BLaER1 treated with 17β-estradiol and CSF1 and Interleukin-3, amounts not matched to agents 10 nM and 100 nM (cell line): ENCODE measurements at regions not wholly inside any gene's neighbourhood (a gene's known extent, or its start where the extent isn't known, plus 50 kb on each side); places are given as distances from the start of the nearest gene placed in this dataset.

ENCODE experiments used
- H3K27ac ChIP-seq, 11 experiments: shearing (Covaris generic); formaldehyde crosslinking; 2 replicates each; pipeline ENCODE4 v1.8.1; 2022
- H3K27me3 ChIP-seq, 11 experiments: shearing (Covaris generic); formaldehyde crosslinking; 2 replicates each; pipeline ENCODE4 v1.8.1; 2022
- H3K36me3 ChIP-seq, 11 experiments: shearing (Covaris generic); formaldehyde crosslinking; 2 replicates each; pipeline ENCODE4 v1.8.1; 2022
- H3K4me1 ChIP-seq, 10 experiments: shearing (Covaris generic); formaldehyde crosslinking; 2 replicates each; pipeline ENCODE4 v1.8.1; 2022
- H3K4me2 ChIP-seq, 11 experiments: shearing (Covaris generic); formaldehyde crosslinking; 2 replicates each; pipeline ENCODE4 v1.8.1; 2022
- H3K4me3 ChIP-seq, 10 experiments: shearing (Covaris generic); formaldehyde crosslinking; 2 replicates each; pipeline ENCODE4 v1.8.1; 2022
- H3K9ac ChIP-seq, 11 experiments: shearing (Covaris generic); formaldehyde crosslinking; 2 replicates each; pipeline ENCODE4 v1.8.1; 2022
- H3K9me3 ChIP-seq, 11 experiments: shearing (Covaris generic); formaldehyde crosslinking; replicated peaks in 1 of 11; 2 replicates each; pipeline ENCODE4 v1.8.1; 2022
- H4K20me1 ChIP-seq, 11 experiments: shearing (Covaris generic); formaldehyde crosslinking; 2 replicates each; pipeline ENCODE4 v1.8.1; 2022
- Cebpa-rat ChIP-seq, 11 experiments: shearing (Covaris generic); IDR thresholded peaks; 2 replicates each; pipeline ENCODE4 v1.8.1; 2022

- no peak for TF ChIP-seq Cebpa-rat (IDR thresholded peaks at IDR 0.05)
- H3K27ac ChIP-seq: no peak overlapping the region
- no peaks in the 10 kb centered on the region for H4K20me1 ChIP-seq
- no peaks in the 10 kb centered on the region for H3K36me3 ChIP-seq
- no peak overlapping the region for H3K9ac ChIP-seq
- H3K27me3 ChIP-seq: no peaks in the 10 kb centered on the region
- no peak overlapping the region for H3K4me2 ChIP-seq
- H3K4me1 ChIP-seq: peaks cover 5 to 20% (median 10%) of the 10 kb centered on the region in 10 experiments; a peak in 14 of 20 replicates
- peaks cover 0 to 3% (median 0%) of the 10 kb centered on the region in 11 experiments; a peak in 2 of 22 replicates for H3K9me3 ChIP-seq
- no peak overlapping the region for H3K4me3 ChIP-seq
Observed at GRCh38 chr5:165627548-165628170, 2122.2 kb downstream of the MAT2B start.

- H4K20me1 ChIP-seq: no peaks in the 10 kb centered on the region
- H3K27me3 ChIP-seq: no peaks in the 10 kb centered on the region
- no peaks in the 10 kb centered on the region for H3K9me3 ChIP-seq
- peaks cover 0 to 5% (median 0%) of the 10 kb centered on the region in 10 experiments; a peak in 2 of 20 replicates for H3K4me1 ChIP-seq
- H3K36me3 ChIP-seq: no peaks in the 10 kb centered on the region
- H3K4me2 ChIP-seq: no peak overlapping the region
- H3K4me3 ChIP-seq: no peak overlapping the region
- no peak overlapping the region for H3K9ac ChIP-seq
- TF ChIP-seq Cebpa-rat (IDR thresholded peaks at IDR 0.05): no peak
- H3K27ac ChIP-seq: no peak overlapping the region
Observed at GRCh38 chr5:165630261-165630778, 2124.9 kb downstream of the MAT2B start.

GRCh38 chr5:165631235-165631634 is 2125.8 kb downstream of the MAT2B start:
- H3K4me3 ChIP-seq: no peak overlapping the region
- no peaks in the 10 kb centered on the region for H3K27me3 ChIP-seq
- no peaks in the 10 kb centered on the region for H4K20me1 ChIP-seq
- H3K4me2 ChIP-seq: no peak overlapping the region
- H3K36me3 ChIP-seq: no peaks in the 10 kb centered on the region
- TF ChIP-seq Cebpa-rat (IDR thresholded peaks at IDR 0.05): no peak
- H3K4me1 ChIP-seq: peaks cover 0 to 5% (median 0%) of the 10 kb centered on the region in 10 experiments; a peak in 2 of 20 replicates
- H3K9ac ChIP-seq: no peak overlapping the region
- H3K9me3 ChIP-seq: no peaks in the 10 kb centered on the region
- no peak overlapping the region for H3K27ac ChIP-seq

GRCh38 chr5:165642366-165642765 is 2136.9 kb downstream of the MAT2B start:
- Histone ChIP-seq H3K27ac (no peak overlapping the region), H3K4me2 (no peak overlapping the region), H3K27me3 (no peaks in the 10 kb centered on the region), H3K4me1 (no peaks in the 10 kb centered on the region), H3K36me3 (no peaks in the 10 kb centered on the region), H3K4me3 (no peak overlapping the region), H3K9me3 (no peaks in the 10 kb centered on the region), H4K20me1 (no peaks in the 10 kb centered on the region), H3K9ac (no peak overlapping the region)
- no peak for TF ChIP-seq Cebpa-rat (IDR thresholded peaks at IDR 0.05)

GRCh38 chr5:165665735-165666400 is 2160.4 kb downstream of the MAT2B start:
- Histone ChIP-seq H3K4me1 (no peaks in the 10 kb centered on the region), H3K27me3 (no peaks in the 10 kb centered on the region), H4K20me1 (no peaks in the 10 kb centered on the region), H3K4me2 (no peak overlapping the region), H3K36me3 (no peaks in the 10 kb centered on the region), H3K9ac (no peak overlapping the region), H3K9me3 (no peaks in the 10 kb centered on the region), H3K4me3 (no peak overlapping the region), H3K27ac (no peak overlapping the region)
- TF ChIP-seq Cebpa-rat (IDR thresholded peaks at IDR 0.05): no peak

GRCh38 chr5:165673499-165673898 is 2168.1 kb downstream of the MAT2B start:
- Histone ChIP-seq H3K9me3 (no peaks in the 10 kb centered on the region), H3K36me3 (no peaks in the 10 kb centered on the region), H3K4me2 (no peak overlapping the region), H3K9ac (no peak overlapping the region), H3K27me3 (no peaks in the 10 kb centered on the region), H3K4me1 (no peaks in the 10 kb centered on the region), H3K4me3 (no peak overlapping the region), H3K27ac (no peak overlapping the region), H4K20me1 (no peaks in the 10 kb centered on the region)
- no peak for TF ChIP-seq Cebpa-rat (IDR thresholded peaks at IDR 0.05)

- Histone ChIP-seq H3K9me3 (peaks cover 0 to 6% (median 0%) of the 10 kb centered on the region in 11 experiments; a peak in 1 of 22 replicates), H3K4me2 (no peak overlapping the region), H3K4me3 (no peak overlapping the region), H3K9ac (no peak overlapping the region), H3K4me1 (no peaks in the 10 kb centered on the region), H4K20me1 (no peaks in the 10 kb centered on the region), H3K27ac (no peak overlapping the region), H3K27me3 (no peaks in the 10 kb centered on the region), H3K36me3 (no peaks in the 10 kb centered on the region)
- no peak for TF ChIP-seq Cebpa-rat (IDR thresholded peaks at IDR 0.05)
Observed at GRCh38 chr5:165695796-165696195, 2190.4 kb downstream of the MAT2B start.

GRCh38 chr5:165705960-165706359 is 2200.5 kb downstream of the MAT2B start:
- Histone ChIP-seq H3K27me3 (no peaks in the 10 kb centered on the region), H3K9ac (no peak overlapping the region), H3K36me3 (no peaks in the 10 kb centered on the region), H3K9me3 (no peaks in the 10 kb centered on the region), H4K20me1 (no peaks in the 10 kb centered on the region), H3K27ac (no peak overlapping the region), H3K4me3 (no peak overlapping the region), H3K4me2 (no peak overlapping the region), H3K4me1 (no peaks in the 10 kb centered on the region)
- TF ChIP-seq Cebpa-rat (IDR thresholded peaks at IDR 0.05): no peak

- H3K27me3 ChIP-seq: no peaks in the 10 kb centered on the region
- H3K9ac ChIP-seq: no peak overlapping the region
- H3K4me2 ChIP-seq: no peak overlapping the region
- H3K4me1 ChIP-seq: no peaks in the 10 kb centered on the region
- no peaks in the 10 kb centered on the region for H4K20me1 ChIP-seq
- H3K4me3 ChIP-seq: no peak overlapping the region
- no peaks in the 10 kb centered on the region for H3K36me3 ChIP-seq
- no peak overlapping the region for H3K27ac ChIP-seq
- no peaks in the 10 kb centered on the region for H3K9me3 ChIP-seq
- TF ChIP-seq Cebpa-rat (IDR thresholded peaks at IDR 0.05): no peak
Observed at GRCh38 chr5:165712011-165712410, 2206.6 kb downstream of the MAT2B start.

GRCh38 chr5:165714598-165714997 is 2209.2 kb downstream of the MAT2B start:
- Histone ChIP-seq H3K9me3 (no peaks in the 10 kb centered on the region), H3K4me1 (no peaks in the 10 kb centered on the region; a peak in 1 of 20 replicates), H4K20me1 (no peaks in the 10 kb centered on the region), H3K4me2 (no peak overlapping the region), H3K4me3 (no peak overlapping the region), H3K9ac (no peak overlapping the region), H3K27me3 (no peaks in the 10 kb centered on the region), H3K27ac (no peak overlapping the region), H3K36me3 (no peaks in the 10 kb centered on the region)
- no peak for TF ChIP-seq Cebpa-rat (IDR thresholded peaks at IDR 0.05)
